ENCODE measurements at regions not wholly inside any gene's neighbourhood (a gene's known extent, or its start where the extent isn't known, plus 50 kb on each side); places are given as distances from the start of the nearest gene placed in this dataset.
"Not testable (repeated sequence)": the region's sequence is repeated elsewhere in the genome, so short reads cannot be mapped to it uniquely, and the experiment has no call there.

DNA sequence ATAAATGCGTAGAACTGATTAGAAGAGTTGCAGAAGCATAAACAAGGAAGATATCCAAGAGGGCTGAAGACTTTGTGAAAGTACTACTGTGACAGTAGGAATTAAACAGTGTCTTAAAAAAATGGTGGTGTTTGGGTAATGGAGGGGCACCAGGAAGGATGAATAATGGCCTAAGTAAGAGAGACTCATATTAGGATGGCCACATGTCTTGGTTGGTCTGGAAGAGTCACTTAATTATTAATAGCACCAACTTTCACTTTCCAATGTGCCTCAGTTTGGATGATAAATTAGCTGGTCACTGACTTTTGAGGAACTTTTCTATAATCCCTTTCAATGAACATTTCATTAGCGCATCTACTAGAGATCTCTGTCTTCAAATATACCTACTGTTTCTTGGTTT, 372.2 kb downstream of the NYAP2 start:
- no peaks in the 10 kb centered on the region for H3K4me1 Mint-ChIP-seq
- H3K27me3 Mint-ChIP-seq, result no peaks in the 10 kb centered on the region
- no peak overlapping the region for H3K4me3 Mint-ChIP-seq
- H3K27ac Mint-ChIP-seq, result no peak overlapping the region
- no peaks in the 10 kb centered on the region for H3K9me3 Mint-ChIP-seq
- H3K36me3 Mint-ChIP-seq, result no peaks in the 10 kb centered on the region
- DNase-seq, result no peak

DNA sequence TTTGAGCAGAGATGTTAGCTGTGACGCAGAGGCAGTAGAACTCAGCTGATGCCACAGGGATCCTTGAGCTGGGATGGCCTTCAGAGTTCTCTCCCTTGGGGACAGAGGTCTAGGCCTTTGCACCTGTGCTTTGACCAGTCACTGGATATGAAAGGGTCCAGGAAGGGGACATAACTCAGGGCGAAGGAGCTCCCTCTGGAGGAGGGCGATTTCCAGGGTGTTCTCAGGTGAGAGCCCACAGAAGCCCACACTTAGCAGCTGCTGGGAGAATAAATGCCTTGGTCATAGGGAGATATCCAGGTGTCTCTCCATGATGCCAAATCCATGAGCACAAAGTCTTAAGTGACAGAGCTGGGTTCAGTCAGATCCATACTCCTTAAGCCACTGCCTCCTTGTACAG, 369.2 kb downstream of the NYAP2 start:
- H3K4me3 Mint-ChIP-seq, result no peak overlapping the region
- no peaks in the 10 kb centered on the region for H3K9me3 Mint-ChIP-seq
- no peak overlapping the region for H3K27ac Mint-ChIP-seq
- no peaks in the 10 kb centered on the region for H3K36me3 Mint-ChIP-seq
- DNase-seq, result no peak
- no peaks in the 10 kb centered on the region for H3K4me1 Mint-ChIP-seq
- no peaks in the 10 kb centered on the region for H3K27me3 Mint-ChIP-seq

DNA sequence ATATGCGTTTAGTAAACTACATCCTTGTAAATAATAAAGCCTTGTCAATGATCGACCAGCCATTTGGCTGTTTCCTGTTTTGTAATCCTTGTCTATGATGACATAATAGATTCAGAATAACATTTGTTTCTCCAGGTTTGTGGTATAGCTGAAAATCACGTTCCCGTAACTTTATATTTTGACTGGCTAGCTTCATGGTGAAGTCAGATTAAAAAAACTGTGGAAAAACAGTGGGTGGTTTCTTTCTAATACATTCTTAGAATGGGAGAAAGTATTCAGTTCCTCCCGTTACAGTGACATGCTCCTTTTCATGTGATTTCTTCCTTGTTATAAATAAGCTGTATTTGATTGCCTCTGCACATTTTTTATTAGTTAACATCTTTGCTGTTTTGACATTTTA, 366.9 kb downstream of the NYAP2 start:
- DNase-seq, result no peak
- Mint-ChIP-seq H3K27me3 (no peaks in the 10 kb centered on the region), H3K4me1 (no peaks in the 10 kb centered on the region), H3K4me3 (no peak overlapping the region), H3K36me3 (no peaks in the 10 kb centered on the region), H3K27ac (no peak overlapping the region), H3K9me3 (no peaks in the 10 kb centered on the region)

DNA sequence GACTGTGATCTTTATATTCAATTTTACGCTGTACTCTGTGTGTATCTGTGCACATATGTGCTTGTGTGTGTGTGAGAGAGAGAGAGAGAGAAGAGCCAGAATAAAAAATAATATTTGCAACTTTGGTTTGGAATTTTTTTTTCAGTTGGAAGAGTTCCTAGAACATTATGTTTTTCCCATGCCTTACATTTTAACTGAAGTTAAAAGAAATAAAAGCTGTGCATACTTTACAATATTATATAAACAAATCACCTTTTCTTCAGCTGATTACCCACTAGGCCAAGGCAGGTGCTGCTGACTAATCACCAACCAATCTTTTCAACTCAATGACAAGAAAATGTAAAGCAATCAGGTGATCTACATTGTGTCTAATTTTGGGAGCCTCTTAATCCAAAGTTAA, 366.3 kb downstream of the NYAP2 start:
- no peaks in the 10 kb centered on the region for H3K27me3 Mint-ChIP-seq
- H3K4me1 Mint-ChIP-seq, result no peaks in the 10 kb centered on the region
- DNase-seq, result no peak
- H3K36me3 Mint-ChIP-seq, result no peaks in the 10 kb centered on the region
- H3K27ac Mint-ChIP-seq, result no peak overlapping the region
- no peak overlapping the region for H3K4me3 Mint-ChIP-seq
- H3K9me3 Mint-ChIP-seq, result no peaks in the 10 kb centered on the region

DNA sequence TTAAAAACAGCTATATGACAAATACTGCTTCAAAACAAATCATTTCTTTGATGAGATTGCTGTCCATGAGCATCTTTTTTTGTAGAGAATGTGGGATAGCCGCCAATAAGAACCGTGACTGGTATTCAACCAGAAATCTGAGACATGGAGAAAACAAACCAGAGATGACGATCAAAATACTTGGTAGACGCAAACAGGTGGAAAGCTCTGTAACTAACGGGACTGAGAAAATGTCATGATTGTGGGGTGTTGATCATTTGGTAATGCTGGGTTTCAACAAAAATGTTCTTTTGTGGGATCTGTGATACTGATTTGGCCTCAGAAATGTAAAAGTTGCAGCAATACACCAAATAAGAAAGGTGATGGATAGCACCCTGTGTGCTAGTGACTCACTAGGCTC, 364.8 kb downstream of the NYAP2 start:
- H3K9me3 Mint-ChIP-seq, result no peaks in the 10 kb centered on the region
- H3K4me3 Mint-ChIP-seq, result no peak overlapping the region
- H3K27me3 Mint-ChIP-seq, result no peaks in the 10 kb centered on the region
- H3K27ac Mint-ChIP-seq, result no peak overlapping the region
- DNase-seq, result no peak
- no peaks in the 10 kb centered on the region for H3K36me3 Mint-ChIP-seq
- no peaks in the 10 kb centered on the region for H3K4me1 Mint-ChIP-seq

DNA sequence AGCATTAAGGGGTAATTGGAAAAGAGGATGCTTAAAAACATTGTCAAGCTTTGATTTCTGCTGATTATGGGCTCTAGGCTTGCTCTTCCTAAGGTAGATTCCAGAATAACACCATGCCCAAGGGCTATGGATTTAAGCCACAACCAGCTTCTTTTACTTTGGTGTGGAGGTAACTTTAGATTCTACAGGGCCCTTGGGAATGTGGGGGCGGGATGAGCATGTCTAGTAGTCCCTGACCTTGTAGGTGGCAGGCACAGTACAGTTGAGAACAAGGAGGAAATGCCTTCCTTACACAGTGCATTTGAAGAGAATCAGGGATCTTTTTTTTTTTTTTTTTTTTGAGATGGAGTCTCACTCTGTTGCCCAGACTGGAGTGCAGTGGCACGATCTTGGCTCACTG, 364.2 kb downstream of the NYAP2 start:
- no peak for DNase-seq
- H3K4me1 Mint-ChIP-seq, result no peaks in the 10 kb centered on the region
- H3K27ac Mint-ChIP-seq, result no peak overlapping the region
- H3K4me3 Mint-ChIP-seq, result no peak overlapping the region
- H3K36me3 Mint-ChIP-seq, result no peaks in the 10 kb centered on the region
- H3K9me3 Mint-ChIP-seq, result no peaks in the 10 kb centered on the region
- no peaks in the 10 kb centered on the region for H3K27me3 Mint-ChIP-seq

DNA sequence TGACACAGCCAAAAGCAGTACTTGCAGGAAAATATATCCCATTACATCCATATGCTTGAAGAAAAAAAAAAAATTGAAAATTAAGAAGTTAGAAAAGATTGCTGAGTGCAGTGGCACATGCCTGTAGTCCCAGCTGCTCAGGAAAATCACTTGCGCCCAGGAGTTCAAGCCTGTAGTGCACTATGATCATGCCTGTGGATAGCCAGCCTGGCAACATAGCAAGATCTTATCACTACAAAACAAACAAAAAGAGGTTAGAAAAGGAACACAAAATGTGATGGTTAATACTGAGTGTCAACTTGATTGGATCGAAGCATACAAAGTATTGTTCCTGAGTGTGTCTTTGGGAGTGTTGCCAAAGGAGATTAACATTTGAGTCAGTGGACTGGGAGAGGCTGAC, 361.9 kb downstream of the NYAP2 start:
- H3K36me3 Mint-ChIP-seq, result no peaks in the 10 kb centered on the region
- no peak overlapping the region for H3K4me3 Mint-ChIP-seq
- no peaks in the 10 kb centered on the region for H3K9me3 Mint-ChIP-seq

DNA sequence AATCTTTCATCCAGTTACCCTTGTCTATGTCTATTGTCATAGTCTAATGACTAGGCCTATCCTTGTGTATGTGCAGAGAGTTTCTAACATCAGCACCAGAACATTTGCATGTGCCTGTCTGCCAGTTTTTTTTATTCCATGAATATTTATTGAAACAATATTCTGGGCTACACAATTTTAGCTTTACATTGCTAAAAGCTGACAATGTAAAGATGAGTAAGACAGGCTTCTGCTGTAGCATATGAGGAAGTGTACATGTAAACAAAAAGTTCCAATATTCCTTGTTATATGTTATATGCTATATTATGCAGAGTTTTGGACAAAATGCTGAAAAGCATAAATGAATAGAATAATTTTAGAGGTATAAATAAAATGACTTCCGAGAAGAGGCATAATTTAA, 357.7 kb downstream of the NYAP2 start:
- H3K36me3 Mint-ChIP-seq, result no peaks in the 10 kb centered on the region
- no peaks in the 10 kb centered on the region for H3K9me3 Mint-ChIP-seq
- no peaks in the 10 kb centered on the region for H3K27me3 Mint-ChIP-seq
- H3K4me1 Mint-ChIP-seq, result no peaks in the 10 kb centered on the region
- H3K27ac Mint-ChIP-seq, result no peak overlapping the region
- no peak overlapping the region for H3K4me3 Mint-ChIP-seq
- no peak for DNase-seq

More for the DNA sequence above, 361.9 kb downstream of the NYAP2 start:
- no peak overlapping the region for H3K27ac Mint-ChIP-seq
- H3K4me1 Mint-ChIP-seq, result no peaks in the 10 kb centered on the region
- DNase-seq, result no peak
- no peaks in the 10 kb centered on the region for H3K27me3 Mint-ChIP-seq

DNA sequence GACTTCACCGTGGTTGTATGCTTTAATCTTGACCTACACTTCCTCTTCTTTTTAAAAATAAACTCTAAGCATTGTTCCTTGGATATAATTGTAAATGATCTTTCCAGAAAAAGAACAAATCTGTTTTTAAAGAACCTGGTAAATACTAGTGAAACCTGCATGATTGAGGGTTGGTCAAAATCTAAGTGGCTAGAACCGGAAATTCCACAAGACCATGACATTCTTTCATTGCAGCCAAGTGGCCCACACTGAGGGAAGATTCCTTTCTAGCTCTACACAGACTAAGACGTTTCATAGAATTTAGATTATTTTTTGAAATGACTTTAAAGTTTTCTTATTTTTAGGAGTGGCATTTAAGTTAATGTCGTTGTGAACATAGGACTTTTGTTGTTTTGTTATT, 356.7 kb downstream of the NYAP2 start:
- Mint-ChIP-seq H3K36me3 (no peaks in the 10 kb centered on the region), H3K4me3 (no peak overlapping the region), H3K27ac (no peak overlapping the region), H3K4me1 (no peaks in the 10 kb centered on the region), H3K9me3 (no peaks in the 10 kb centered on the region), H3K27me3 (peaks cover 3% of the 10 kb centered on the region)
- DNase-seq, result no peak

DNA sequence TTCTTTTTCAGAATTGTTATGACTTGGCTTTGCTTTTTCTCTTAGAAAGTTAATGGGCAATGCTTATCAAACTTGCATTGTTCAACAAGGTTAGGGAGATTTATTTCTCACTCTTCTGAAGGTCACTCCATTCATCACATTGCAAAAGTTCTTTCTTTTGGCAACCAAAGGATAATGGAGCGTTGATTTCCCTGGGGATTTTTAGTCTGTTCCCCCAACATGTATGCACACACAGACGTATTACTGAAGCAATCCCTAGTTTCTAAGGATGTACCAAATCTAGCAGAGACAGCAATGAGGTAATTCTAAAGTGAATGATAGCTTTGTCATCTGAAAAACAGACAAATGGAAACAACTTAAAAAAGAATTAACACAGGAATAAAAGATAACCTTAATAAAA, 349.1 kb downstream of the NYAP2 start:
- no peak overlapping the region for H3K4me3 Mint-ChIP-seq
- H3K27ac Mint-ChIP-seq, result no peak overlapping the region
- DNase-seq, result no peak
- no peaks in the 10 kb centered on the region for H3K36me3 Mint-ChIP-seq
- no peaks in the 10 kb centered on the region for H3K9me3 Mint-ChIP-seq
- H3K4me1 Mint-ChIP-seq, result no peaks in the 10 kb centered on the region
- H3K27me3 Mint-ChIP-seq, result peaks cover 3% of the 10 kb centered on the region

DNA sequence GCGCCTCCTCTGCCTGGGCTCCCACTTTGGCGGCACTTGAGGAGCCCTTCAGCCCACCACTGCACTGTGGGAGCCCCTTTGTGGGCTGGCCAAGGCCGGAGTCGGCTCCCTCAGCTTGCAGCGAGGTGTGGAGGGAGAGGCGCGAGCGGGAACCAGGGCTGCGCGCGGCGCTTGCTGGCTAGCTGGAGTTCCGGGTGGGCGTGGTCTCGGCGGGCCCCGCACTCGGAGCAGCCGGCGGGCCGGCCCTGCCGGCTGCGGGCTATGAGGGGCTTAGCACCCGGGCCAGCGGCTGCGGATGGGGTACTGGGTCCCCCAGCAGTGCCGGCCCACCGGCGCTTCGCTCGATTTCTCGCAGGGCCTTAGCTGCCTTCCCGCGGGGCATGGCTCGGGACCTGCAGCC, 344.5 kb downstream of the NYAP2 start:
- H3K27ac Mint-ChIP-seq, H3K4me3 Mint-ChIP-seq, H3K36me3 Mint-ChIP-seq, DNase-seq, H3K4me1 Mint-ChIP-seq, H3K9me3 Mint-ChIP-seq: not testable (repeated sequence)
- peaks cover 11% of the 10 kb centered on the region for H3K27me3 Mint-ChIP-seq

DNA sequence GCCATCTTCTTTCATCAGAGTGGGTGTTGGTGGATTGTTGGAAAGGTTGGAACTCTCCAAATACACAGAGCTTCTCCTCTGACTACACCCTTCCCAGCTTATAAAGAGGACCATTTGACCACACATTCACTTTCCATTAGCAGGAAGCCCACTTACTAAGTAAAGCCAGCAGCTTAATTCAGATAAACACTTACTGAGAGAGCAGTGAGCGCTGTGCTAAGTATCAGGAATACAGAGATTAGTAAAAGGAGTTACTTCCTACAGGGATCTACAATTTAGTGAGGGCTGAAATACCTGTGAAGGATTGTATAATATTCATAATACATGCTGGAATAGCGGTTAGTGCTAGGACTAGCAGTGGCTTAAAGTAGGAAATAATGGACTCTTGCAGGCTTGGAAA, 343.0 kb downstream of the NYAP2 start:
- no peak overlapping the region for H3K4me3 Mint-ChIP-seq
- no peaks in the 10 kb centered on the region for H3K9me3 Mint-ChIP-seq
- no peaks in the 10 kb centered on the region for H3K4me1 Mint-ChIP-seq

DNA sequence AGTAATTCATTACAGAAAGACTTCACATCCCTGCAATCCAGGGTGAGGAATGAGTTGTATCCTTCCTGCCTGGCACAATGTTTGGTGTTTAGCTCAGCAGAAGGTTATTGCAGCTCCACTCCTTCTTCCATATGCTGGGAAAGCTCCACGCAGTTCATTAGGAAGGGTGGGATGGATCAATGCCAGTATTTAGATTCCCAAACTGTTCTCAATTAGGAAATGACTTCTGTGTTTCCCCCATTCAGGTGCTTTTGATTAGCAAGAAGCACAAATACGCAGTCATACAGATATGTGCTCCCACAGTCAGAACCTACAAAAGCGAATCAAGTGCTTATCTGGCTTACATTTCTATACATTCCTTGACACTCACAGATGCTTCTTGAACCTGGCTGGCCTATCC, 340.6 kb downstream of the NYAP2 start:
- Mint-ChIP-seq H3K27me3 (peaks cover 14% of the 10 kb centered on the region), H3K4me1 (no peaks in the 10 kb centered on the region), H3K9me3 (no peaks in the 10 kb centered on the region), H3K27ac (no peak overlapping the region), H3K4me3 (no peak overlapping the region), H3K36me3 (no peaks in the 10 kb centered on the region)
- no peak for DNase-seq

More for the DNA sequence above, 343.0 kb downstream of the NYAP2 start:
- DNase-seq, result no peak
- Mint-ChIP-seq H3K27me3 (peaks cover 14% of the 10 kb centered on the region), H3K27ac (no peak overlapping the region), H3K36me3 (no peaks in the 10 kb centered on the region)

DNA sequence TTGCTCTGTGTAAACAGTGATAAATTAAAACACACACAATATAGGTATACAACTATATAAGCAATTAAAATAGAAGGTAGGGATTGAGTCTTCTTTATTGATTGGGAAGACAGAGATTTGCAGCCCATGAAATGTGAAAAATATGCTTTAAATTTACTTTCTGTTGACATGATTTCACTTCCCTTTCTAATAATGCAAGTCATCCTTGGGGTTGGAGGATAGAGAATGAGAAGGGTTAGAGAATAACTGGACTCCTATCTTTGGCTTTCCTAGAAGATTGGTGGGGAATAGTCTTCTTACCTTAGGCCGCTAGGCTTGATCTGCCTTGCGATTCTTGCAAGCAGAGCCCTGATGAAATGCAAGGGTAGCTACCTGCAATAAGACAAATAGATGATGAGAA, 339.8 kb downstream of the NYAP2 start:
- no peak overlapping the region for H3K4me3 Mint-ChIP-seq
- no peak for DNase-seq
- H3K27ac Mint-ChIP-seq, result no peak overlapping the region
- H3K36me3 Mint-ChIP-seq, result no peaks in the 10 kb centered on the region
- peaks cover 19% of the 10 kb centered on the region for H3K27me3 Mint-ChIP-seq
- no peaks in the 10 kb centered on the region for H3K4me1 Mint-ChIP-seq
- H3K9me3 Mint-ChIP-seq, result no peaks in the 10 kb centered on the region

DNA sequence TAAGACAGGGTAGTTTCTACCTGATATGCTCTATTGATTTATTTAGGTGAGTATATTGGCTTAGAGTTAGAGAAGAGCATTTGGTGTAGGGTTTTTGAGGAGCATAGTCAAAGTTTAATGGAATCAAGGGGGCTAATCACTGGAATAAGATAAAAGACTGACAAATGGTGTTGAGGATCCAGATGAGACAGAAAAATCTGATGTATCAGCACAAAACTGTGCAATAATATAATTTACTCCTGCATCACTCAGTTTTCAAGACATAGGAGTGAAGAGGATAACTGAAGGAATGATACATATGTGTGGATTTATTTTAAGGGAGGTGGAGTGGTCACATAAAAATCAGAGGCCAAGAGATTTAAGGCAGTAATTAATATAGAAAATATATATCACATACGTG, 339.2 kb downstream of the NYAP2 start:
- no peak for DNase-seq
- Mint-ChIP-seq H3K36me3 (no peaks in the 10 kb centered on the region), H3K4me1 (no peaks in the 10 kb centered on the region), H3K27ac (no peak overlapping the region), H3K9me3 (no peaks in the 10 kb centered on the region), H3K27me3 (peaks cover 21% of the 10 kb centered on the region), H3K4me3 (no peak overlapping the region)

DNA sequence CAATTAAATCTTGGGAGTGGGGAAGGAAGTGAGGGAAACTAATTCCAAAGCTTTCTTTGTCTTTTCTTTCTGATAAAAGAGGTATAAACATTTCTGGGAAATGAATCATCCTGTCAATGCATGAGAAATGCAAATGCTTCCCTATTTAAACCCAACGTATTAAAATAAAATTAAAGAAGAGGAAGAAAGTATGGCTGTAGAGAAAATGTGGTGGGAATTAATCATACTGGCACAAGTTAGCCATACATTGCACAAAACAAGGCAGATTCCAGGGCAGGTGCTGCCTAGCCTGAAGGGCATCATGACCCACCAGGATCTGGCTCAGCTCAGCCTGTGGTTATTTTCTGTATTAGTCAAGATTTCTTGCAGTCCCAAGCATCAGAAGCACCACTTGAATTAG, 338.0 kb downstream of the NYAP2 start:
- H3K36me3 Mint-ChIP-seq, result no peaks in the 10 kb centered on the region
- no peak for DNase-seq
- H3K27ac Mint-ChIP-seq, result no peak overlapping the region
- H3K4me1 Mint-ChIP-seq, result no peaks in the 10 kb centered on the region
- H3K9me3 Mint-ChIP-seq, result no peaks in the 10 kb centered on the region
- H3K27me3 Mint-ChIP-seq, result peaks cover 23% of the 10 kb centered on the region
- H3K4me3 Mint-ChIP-seq, result no peak overlapping the region

DNA sequence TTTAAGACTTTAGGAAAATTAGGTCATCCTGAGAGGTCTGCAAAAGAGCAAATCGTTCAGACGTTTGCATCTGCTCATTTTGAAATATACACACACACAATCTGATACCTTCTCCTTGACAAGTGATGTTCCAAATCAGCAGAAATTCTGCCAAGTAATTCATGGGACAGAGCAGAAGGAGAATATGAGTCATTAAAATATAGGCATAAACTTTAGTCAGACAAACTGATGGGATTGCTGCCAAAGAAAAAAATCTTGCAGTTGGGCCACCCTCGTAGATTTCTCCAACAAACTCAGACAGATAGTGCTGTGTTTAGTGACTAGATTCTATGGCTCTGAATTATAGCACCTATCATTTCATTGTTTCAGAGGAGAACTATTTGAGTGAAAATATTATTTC, 336.3 kb downstream of the NYAP2 start:
- no peaks in the 10 kb centered on the region for H3K4me1 Mint-ChIP-seq

More for the DNA sequence above, 336.3 kb downstream of the NYAP2 start:
- H3K36me3 Mint-ChIP-seq, result no peaks in the 10 kb centered on the region
- no peaks in the 10 kb centered on the region for H3K9me3 Mint-ChIP-seq
- DNase-seq, result no peak
- H3K4me3 Mint-ChIP-seq, result no peak overlapping the region
- H3K27ac Mint-ChIP-seq, result no peak overlapping the region
- H3K27me3 Mint-ChIP-seq, result peaks cover 13% of the 10 kb centered on the region

Measured in activated naive CD8-positive, alpha-beta T cell treated with anti-CD3 and anti-CD28 coated beads for 36 hours (primary cell).